ENCODE measurements at regions not wholly inside any gene's neighbourhood (a gene's known extent, or its start where the extent isn't known, plus 50 kb on each side); places are given as distances from the start of the nearest gene placed in this dataset.
"Not testable (repeated sequence)": the region's sequence is repeated elsewhere in the genome, so short reads cannot be mapped to it uniquely, and the experiment has no call there.

DNA sequence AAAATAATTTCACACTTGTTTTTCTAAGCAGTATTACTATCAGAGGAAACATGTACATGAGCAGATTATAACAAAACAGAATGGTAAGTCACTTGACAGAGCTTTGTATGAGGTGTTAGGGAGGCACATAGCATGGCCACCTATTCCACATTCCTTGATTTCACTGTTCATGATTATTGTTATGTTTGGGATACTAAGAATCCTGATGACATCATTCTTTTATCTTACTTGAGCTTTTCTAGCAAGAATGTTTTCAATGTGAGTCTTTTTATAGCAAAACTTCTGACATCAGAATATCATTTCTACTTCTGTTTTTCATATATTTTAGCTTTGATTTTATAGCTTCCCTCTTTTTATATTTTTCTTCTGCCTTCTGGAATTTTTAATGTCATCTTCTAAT, 208.2 kb downstream of the DMRTA1 start:
- DNase-seq = no peak

- DNase-seq = no peak
Observed at GRCh38 chr9:22657713-22658112, 211.1 kb downstream of the DMRTA1 start.

- not testable (repeated sequence) for DNase-seq
Observed at GRCh38 chr9:22658484-22658883, 211.9 kb downstream of the DMRTA1 start.

GRCh38 chr9:22682536-22682935, 235.9 kb downstream of the DMRTA1 start:
- no peak for DNase-seq

DNA sequence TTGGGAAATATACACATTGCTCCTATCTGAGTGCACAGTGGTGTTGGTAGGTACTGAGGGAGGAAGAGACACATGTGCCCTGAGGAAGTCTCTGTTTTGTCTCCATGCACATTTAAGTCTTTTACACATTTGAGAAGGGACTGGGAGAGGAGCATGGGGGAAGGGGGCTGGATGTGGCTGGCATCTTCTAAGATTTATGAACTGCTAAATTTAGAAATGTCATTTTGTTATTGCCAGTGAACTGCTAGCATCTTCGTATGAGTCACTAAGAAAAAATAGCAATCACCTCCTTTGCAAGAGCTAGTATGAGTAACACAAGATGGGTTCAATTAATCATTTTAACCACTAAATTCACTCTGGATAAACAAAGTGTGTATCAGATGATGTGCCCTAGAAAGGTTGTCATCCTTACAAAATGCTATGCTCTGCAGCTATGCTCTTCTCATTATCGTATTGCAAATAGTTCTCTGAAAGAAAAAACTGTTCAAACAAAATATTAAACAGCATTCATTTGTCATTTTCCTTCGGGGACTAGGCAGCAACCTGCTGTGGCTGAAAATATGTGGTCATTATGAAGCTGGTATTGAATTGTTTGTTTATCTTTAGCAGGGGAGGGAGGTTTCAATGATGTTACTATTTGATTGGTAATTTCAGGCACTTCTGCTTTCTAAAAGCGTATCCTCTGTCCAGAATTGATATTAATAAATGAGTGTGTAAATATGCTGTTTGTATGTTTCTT, 236.5 kb downstream of the DMRTA1 start:
- DNase-seq = no peak

DNA sequence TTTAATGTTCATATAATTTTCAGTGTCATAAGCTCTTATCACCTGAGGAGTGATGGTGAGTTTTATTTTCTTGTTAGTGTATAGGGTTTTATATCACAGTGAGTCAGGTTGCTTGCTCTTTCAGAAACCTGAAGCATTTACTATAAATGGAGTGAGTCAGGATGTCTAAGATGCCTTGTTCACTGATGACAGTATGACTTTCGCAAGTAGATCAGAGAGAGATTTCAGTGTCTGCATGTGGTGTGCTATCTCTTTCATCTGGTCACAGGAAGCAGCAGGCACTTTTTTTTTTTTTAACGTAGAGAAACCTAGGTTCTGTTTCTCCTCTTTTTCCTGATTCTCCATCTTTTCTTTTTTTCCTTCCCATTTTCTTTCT, 237.1 kb downstream of the DMRTA1 start:
- DNase-seq = no peak

- no peak for DNase-seq
Observed at GRCh38 chr9:22693156-22693555, 246.5 kb downstream of the DMRTA1 start.

DNA sequence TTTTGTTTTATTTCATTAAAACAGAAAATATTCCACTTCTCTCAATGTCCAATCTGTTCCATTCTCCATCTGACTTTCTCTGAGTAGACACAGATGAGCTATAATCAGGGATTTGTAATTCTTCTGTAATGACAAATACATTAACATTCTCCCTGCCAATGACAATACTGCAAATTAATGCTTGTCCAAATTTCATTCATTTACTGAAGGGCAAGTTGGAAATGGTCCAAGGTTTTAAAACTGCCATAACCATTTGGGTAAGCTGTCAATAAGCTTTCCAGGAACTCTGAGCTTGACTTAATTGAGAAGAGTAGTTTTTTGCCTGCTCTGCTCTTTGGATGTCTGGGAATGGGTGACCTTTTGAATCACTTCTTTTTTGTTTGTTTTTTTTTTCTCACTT, 253.5 kb downstream of the DMRTA1 start:
- DNase-seq = no peak

DNA sequence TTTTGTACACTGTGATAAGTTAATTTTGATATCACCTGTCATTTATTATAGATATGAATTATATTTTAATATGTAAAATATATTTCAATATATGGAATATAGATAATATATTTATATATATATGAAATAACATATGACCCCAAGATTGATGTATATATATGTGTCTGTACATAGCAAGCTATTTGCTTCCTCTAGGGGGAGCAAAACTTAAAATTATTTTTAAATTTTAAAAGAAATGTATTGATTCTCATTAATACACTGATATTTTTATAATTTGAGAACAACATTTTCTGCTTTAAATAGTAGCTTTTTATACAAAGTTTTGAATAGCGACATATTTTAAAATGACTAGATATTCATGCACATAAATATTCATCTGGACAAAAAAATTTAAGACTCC, 272.0 kb downstream of the DMRTA1 start:
- no peak for DNase-seq

- no peak for DNase-seq
Observed at GRCh38 chr9:22722492-22722891, 275.9 kb downstream of the DMRTA1 start.

DNA sequence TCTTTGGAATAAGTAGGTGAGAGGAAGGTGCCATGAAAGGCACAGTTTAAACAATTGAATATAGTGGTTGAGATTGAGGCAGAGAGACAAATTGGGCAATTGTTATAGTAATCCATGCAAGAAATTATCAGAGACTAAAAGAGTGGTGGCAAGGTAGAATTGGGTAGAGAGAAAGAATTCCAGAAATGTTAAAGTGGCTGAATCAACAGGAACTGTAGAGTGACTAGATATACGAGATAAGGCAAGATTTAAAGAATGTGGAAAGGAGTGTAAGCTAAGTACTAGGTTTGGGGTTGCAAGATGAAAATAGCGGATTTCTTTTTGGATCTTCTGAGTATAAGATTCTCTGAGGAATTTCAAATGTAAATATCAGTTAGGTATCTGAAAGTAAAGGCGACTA, 285.2 kb downstream of the DMRTA1 start:
- no peak for DNase-seq

GRCh38 chr9:22739712-22740111, 293.1 kb downstream of the DMRTA1 start:
- no peak for DNase-seq

GRCh38 chr9:22740781-22741180, 294.2 kb downstream of the DMRTA1 start:
- DNase-seq = no peak

DNA sequence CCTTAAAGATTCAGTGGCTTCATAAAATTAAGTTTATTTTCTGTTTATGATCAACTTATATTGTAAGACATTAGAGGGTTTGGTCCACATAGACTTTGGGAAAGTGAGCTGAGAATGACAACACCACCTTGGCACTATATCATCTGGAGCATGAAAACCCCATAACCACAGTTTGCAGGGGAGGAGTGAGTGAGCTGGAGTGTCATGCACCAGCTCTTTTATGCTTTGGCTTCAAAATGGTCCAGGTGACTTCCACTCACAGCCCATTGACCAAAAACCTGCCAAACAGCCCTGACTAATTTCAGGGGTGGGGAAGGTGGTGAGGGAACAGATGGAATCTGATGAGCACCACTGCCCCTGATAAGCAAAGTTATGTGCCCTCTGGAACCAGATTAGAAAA, 295.8 kb downstream of the DMRTA1 start:
- no peak for DNase-seq

- no peak for DNase-seq
Observed at GRCh38 chr9:22773501-22774220, 327.0 kb downstream of the DMRTA1 start.

GRCh38 chr9:22790329-22790728, 343.7 kb downstream of the DMRTA1 start:
- DNase-seq = no peak

DNA sequence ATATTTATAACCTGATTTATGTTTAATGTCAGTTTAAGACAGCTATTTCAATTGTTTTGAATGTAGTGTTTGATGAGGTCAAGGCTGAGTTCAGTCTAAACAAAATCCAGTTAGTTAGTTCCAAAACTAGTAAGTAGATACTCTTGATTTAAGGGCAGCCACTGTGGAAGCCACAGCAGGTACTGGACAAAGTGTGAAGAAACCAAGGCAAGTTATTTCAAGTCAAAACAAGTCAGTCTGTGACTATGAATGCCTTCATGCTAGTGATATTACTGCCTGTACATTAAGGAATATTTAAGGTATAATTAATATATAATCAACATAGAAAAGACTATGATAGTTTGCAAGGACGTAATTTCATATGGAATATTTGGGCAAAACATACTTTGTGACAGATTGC, 362.3 kb downstream of the DMRTA1 start:
- DNase-seq = no peak

DNA sequence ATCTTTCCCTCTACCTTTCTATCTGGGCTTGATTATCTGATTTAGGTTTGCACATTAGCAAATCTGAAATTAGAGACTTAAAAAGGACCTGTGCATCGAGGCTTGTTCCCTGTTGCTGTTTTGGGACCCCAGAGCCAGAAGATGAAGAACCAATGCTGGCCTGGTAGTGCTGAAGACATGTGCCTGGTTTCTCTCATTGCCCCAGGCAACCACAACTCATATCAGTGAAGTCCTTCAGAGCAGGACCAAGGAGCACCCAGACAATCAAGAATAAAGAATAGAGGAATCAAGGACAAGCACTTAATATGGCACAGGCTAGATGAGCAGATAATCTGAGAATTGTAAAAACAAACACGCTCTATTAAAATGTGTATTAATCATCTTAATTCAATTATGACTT, 362.7 kb downstream of the DMRTA1 start:
- DNase-seq = no peak

- no peak for DNase-seq
Observed at GRCh38 chr9:22813529-22813928, 366.9 kb downstream of the DMRTA1 start.

DNA sequence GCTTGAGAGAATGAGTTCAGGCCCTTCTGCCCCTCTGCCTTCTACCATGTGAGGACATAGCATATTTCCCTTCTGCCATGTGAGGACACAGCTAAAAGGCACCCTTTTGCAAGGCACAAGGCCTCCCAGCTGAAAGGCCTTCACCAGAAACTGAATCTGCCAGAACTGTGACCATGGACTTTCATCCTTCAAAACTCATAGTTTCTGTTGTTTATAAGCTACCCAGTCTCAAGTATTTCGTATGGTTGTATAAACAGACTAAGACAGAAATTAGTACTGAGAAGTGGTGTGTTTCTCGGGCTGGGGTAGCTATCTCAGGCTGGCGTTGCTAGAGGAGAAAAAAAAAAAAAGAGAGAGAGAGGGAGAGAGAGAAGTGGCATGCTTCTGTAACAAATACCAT, 368.6 kb downstream of the DMRTA1 start:
- DNase-seq = no peak

DNA sequence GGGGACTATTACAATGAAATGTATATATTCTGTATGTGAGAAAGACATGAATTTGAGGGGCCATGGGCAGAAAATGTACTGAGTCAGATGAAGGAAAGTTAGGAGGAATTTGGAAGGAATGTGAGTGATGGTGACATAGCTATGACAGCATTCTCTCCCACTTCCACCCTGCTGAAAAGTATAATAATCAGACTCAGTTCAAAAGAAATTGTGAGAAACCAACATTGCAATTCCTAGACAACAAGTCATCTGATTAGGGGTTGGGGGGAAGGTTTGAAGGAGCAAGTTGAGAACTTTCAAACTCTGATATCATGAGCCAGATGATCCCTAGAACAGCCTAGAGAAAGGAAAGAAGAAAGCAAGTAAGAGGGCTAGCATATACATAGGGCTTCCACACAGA, 370.6 kb downstream of the DMRTA1 start:
- DNase-seq = no peak

DNA sequence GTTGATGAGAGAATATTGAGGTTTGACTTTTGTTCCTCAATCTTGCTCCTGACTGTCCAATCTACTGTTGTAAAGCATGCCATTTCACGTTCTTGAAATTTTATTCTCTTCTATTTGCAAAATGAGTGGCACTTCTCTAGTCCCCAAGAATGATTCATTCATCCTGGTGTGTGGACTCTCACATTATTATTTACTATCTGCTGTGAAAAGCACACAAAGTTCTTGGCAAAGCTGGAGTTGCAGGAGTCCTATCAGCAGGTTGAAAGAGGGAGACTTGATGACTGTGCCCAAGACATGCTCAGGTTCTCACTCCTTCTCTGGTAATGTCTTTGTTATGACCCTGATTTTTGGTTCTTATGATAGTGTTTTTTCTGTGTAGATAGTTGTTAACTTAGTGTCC, 382.6 kb downstream of the DMRTA1 start:
- no peak for DNase-seq

DNA sequence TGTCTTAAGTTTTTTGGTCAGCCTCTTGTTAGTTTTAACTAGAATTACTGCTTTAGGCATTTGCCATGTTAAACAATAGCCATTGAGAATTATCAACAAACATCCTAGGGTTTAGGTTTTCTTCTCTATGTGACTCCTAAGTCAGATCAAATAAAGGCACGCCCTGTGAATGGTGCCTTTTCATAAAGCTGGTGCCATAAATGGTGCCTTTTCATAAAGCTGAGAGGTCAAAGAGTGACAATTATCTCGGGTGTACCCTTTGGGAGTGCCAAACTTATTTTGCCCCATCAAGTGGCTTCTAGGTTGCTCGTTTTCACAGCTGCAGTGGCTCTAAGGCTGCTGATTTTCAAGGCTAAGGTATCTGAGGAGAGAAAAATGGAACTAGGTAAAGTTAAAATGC, 391.6 kb downstream of the DMRTA1 start:
- DNase-seq = no peak

GRCh38 chr9:22840641-22841040, 394.0 kb downstream of the DMRTA1 start:
- DNase-seq = no peak

GRCh38 chr9:22845243-22845642, 398.6 kb downstream of the DMRTA1 start:
- not testable (repeated sequence) for DNase-seq

Data from cerebellar nuclear complex (tissue), 1 donor.